GM18507 (cell line): ENCODE measurements at regions not wholly inside any gene's neighbourhood (a gene's known extent, or its start where the extent isn't known, plus 50 kb on each side); places are given as distances from the start of the nearest gene placed in this dataset.
"Not testable (repeated sequence)": the region's sequence is repeated elsewhere in the genome, so short reads cannot be mapped to it uniquely, and the experiment has no call there.

ENCODE experiments used
- DNase-seq: peaks from one replicate; pipeline ENCODE4 v3.0.0; 2011; ENCODE audit warnings: low read depth; ENCODE audit not compliant: insufficient read length; ENCODE audit errors: extremely low spot score
- FAIRE-seq: peaks from 2 replicates; lab custom pipeline; 2011; peaks lifted over from hg19 to GRCh38; lab: Jason Lieb, UNC

DNA sequence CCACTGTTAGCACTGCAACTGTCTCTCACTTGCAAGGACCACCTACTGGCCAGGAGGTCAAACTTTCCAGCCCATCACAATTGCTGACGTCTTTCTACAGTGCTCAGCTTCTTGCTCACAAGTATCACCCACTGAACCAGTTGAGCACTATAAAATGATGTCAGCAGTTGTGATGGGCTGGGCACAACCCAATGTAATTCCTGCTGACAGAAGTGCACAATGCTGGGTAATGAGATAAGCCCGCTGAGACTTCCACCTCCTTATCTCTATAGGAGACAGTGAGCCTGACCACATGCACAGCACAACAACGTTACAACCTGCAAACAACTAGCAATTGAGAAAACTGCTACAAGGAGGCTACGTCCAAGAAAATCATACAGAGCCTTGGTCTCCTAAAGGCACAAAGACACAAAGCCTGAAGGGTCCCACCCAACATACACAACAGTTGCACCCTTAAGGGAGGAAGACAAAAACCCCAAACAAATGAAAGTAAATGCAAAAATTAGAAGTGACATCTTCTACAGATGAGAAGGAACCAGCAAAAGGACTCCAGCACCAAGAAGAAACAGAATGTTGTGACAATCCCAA lies 273.2 kb downstream of the LIG4 start:
- FAIRE-seq, result no peak
- no peak for DNase-seq

DNA sequence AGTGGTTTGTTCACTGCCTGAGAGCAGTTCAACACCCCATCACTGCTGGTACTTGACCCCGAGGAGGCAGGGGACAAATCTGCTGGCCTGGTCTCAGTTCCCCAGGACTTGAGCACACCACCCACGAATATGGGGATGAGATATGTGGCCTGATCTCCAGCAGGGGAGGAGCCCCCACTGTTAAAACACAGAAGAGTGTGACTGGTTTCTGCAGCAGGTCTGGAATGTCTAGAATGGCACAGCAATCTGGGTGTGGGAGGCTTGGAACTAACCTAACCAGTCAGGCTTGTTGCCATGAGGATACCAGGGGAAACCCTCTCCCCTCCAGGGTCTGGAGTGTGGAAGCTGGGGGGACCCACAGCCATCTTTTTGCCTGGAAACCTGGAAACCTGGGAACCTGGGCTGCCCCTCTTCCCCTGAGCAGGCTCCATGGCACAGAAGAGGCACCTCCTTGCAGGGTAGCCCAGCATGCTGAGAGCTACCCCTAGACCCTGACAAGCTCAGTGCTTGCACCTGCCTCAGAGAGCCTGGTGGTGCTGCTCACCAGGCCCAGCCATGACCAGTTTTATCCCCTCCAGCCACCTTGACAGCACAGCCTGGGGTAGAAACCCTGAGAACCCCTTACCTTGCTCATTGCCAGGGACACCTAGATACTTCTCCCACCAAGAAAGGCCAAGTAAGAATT lies 273.8 kb downstream of the LIG4 start:
- DNase-seq (no peak), FAIRE-seq (no peak)

DNA sequence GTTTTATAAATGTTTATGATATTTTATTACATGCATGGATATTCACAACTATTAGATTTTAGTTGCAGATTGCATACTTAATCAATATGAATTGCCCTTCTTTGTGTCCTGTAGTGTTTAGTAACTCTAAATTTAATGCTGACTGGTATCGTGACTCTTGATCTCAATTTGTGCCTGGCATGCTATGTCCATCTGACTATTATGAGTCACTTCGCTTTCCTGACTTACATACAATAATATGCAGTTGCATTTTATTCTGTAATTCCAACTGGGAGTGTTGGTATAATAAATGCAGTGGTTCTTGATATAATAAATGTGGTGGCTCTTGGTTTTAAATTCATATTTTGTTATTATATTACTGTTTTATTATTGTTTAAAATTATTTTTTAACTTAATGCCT lies 277.5 kb downstream of the LIG4 start:
- no peak for FAIRE-seq
- no peak for DNase-seq

DNA sequence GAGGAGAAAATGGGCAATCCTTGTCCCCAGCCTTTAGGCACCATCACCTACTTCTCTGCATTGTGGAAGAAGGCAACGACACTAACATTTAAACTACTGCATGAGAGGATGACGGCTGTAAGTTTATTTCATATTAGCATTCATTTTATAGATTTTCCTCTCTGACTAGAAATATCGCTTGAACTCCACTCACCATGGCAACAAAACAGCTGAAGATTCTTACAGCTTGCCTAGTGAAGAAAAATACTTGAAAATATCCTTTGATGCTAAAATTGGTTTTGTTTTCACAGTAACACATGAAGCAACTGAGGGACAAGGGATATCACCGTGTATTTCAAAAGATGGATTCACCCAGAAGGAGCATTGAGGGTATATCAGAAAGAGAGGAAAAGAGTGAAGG lies 284.3 kb downstream of the LIG4 start:
- DNase-seq (no peak), FAIRE-seq (no peak)

DNA sequence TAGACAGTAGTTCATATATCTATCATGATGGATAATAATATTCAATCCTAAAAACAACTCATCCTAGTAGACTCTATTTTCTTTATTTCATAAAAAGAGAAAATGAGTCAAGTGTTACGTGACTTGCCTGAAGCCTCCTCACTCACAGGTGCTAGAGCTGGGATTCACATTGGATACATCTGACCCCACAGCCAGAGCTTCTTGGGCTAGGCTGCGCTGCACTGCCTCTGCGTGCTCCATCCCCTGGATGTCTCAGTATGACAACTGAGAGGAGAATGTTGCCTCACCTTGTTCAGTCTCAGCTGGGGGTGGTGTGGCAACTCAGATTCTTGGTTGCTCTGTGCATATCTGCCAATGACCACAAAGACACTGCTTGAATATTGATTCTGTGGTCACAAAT lies 286.6 kb downstream of the LIG4 start:
- FAIRE-seq (no peak), DNase-seq (no peak)

DNA sequence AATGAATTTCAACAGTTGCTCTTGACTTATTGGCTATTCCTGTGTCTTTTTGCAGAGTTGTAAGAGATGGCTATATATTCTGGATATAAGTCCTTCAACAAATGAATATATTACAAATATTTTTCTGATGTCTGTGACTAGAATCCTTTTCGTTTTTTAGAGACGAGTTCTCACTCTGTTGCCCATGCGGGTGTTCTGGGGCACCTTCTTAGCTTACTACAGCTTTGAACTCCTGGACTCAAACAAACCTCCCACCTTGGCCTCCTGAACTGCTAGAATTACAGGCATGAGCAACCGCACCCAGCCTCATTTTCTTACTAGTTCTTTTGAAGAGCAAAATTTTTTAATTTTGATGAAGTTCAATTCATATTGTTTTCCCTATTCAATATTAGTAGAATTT lies 287.8 kb downstream of the LIG4 start:
- no peak for FAIRE-seq

DNA sequence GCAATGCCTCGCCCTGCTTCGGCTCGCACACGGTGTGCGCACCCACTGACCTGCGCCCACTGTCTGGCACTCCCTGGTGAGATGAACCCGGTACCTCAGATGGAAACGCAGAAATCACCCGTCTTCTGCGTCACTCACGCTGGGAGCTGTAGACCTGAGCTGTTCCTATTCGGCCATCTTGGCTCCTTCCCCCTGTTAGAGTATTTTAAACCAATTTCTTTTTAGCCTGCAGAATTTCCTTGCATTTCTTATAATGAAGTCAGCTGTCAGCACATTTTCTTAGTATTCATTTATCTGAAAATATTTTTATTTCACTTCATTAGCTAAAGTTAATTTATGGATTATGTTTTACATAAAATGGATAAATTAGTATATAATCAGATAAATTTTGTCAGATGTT lies 288.8 kb downstream of the LIG4 start:
- FAIRE-seq, DNase-seq: not testable (repeated sequence)

More for the DNA sequence above, 287.8 kb downstream of the LIG4 start:
- DNase-seq, result no peak

DNA sequence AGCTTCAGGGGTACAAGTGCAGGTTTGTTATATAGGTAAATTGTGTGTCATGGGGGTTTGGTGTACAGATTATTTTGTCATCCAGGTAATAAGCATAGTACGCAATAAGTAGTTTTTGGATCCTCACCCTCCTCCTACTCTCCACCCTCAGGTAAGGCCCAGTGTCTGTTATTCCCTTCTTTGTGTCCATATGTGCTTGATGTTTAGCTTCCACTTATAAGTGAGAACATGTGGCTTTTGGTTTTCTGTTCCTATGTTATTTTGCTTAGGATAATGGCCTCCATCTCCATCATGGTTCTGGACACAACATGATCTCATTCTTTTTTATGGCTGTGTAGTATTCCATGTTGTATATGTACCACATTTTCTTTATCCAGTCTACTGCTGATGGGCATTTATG lies 298.4 kb downstream of the LIG4 start:
- not testable (repeated sequence) for FAIRE-seq, DNase-seq

DNA sequence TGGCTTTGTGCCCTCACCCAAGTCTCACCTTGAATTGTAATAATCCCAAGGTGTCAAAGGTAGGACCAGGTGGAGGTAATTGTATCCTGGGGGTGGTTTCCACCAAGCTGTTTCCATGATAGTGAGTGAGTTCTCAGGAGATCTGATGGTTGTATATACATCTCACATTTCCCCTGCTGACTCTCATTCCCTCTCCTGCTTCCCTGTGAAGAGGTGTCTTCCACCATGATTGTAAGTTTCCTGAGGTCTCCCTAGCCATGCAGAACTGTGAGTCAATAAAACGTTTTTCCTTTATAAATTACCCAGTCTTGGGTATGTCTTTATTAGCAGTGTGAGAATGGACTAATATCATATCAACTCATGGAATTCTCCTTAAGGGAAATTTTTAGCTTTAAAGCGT lies 302.6 kb downstream of the LIG4 start:
- no peak for DNase-seq
- no peak for FAIRE-seq

DNA sequence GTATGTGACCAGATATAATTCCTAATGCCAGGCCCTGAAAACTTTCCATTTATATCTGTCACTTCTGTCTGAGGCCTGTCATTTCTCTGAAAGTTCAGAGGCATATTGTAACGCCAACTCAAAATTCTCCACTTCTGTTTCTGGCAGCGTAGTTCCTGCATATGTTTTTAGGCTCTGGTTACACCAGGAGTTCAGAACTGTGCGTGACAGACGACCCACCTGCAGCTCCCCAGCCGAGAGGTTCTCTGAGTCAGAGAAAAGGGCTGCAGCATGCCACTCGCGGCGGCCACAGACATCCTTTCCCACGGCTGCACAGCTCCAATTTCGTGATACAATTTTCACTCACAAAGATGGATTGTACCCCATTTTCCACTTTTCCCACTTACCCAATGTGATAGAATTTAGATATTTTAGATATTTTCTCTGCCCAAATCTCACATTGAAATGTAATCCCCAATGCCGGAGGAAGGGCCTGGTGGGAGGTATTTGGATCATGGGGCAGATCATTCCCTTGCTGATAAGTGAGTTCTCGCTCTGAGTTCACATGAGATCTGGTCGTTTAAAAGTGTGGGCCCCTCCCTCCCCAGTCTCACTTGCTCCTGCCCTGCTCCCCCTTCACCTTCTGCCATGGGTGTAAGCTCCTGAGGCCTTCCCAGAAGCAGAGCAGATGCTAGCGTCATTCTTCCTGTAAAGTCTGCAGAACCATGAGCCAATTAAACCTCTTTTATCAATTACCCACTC lies 308.1 kb downstream of the LIG4 start:
- DNase-seq (no peak), FAIRE-seq (no peak)

DNA sequence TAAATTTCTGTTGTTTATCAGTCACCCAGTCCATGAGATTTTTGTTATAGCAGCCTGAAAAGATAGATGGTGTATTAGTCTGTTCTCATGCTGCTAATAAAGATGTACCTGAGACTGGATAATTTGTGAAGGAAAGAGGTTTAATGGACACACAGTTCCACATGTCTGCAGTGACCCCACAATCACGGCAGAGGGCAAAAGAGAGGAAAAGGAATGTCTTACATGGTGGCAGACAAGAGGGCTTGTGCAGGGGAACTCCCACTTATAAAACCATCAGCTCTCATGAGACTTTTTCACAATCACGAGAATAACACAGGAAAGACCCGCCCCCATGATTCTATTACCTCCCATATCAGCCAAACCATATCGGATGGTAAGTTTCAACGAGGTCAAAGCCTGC lies 309.2 kb downstream of the LIG4 start:
- no peak for FAIRE-seq

DNA sequence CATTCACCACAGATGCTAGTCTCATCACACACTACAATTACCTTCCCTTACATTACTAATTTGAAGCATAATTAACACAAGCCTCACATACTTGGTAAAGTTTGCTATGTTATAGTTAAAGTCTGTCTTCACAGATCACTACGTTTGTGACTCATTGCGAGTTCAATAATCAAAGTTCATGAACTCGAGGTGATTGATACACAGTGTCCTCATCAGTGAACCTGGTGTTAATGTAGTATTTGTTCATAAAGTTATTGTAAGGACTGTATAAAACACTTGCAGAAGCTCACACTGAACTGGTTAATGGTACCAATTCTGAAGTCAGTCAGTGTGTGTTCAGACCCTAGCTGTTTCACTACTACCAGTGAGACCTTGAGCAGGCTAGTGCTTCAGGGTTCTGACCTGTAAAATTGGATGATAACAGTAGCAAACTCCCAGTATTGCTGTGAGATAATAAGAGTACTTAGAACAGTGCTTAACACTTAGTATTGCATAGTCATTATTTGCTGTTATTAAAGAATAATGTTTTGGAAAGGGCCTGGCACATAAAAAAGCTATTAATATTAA lies 313.3 kb downstream of the LIG4 start:
- FAIRE-seq (no peak), DNase-seq (no peak)

More for the DNA sequence above, 309.2 kb downstream of the LIG4 start:
- DNase-seq, result no peak

DNA sequence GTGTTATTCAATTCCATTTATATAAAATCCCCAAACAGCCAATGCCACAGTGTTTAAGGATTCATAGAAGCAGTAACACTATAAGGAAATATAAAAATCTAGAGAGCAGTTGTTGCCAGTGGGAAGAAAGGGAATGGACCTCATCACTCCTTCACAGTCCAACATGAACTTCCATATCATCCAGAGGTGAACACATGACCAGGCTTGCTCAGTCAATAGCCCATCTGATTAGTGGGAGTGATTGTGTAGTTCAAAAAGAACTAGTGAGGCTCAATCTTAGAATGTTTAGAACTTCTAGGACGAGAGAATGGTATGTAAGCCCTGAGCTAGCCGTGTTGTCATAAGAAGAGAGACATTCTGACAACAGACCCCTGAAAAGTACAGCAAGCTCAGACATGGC lies 314.1 kb downstream of the LIG4 start:
- FAIRE-seq, result no peak
- DNase-seq, result no peak

DNA sequence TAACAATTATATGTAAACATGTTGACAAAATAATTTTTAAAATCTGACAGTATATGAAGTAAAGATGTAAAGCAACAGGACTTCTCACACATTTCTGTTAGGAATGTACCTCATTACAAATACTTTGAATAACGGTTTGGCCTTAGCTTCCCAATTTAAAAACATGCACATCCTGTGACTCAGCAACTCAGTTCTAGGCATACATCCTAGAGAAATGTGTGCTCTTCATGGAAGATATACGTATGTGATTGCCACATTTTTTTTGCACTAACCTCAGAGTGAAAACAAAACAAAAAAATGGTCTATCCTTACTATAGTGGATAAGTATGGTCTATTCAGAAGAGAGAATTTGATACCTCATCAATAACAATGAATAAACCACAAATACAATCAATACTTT lies 314.6 kb downstream of the LIG4 start:
- FAIRE-seq (no peak), DNase-seq (no peak)

DNA sequence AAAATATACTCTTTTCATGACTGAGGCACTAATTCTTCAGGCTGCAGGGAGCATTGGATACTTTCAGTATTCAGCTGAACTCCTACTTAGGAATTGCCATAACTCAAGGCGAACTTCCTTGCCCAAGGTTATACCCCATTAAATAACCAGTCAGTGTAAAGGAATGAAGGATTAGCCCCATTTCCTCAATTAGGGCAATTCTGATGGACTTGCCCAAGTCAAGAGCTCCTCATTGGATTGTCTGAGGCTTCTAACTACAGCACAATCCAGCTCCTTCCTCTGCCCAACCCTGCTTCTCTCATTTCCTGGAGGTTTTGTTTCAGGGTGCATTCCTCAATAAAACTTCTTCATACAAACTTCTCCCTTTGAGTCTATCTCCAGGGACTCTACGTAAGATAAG lies 329.2 kb downstream of the LIG4 start:
- DNase-seq (no peak), FAIRE-seq (no peak)

DNA sequence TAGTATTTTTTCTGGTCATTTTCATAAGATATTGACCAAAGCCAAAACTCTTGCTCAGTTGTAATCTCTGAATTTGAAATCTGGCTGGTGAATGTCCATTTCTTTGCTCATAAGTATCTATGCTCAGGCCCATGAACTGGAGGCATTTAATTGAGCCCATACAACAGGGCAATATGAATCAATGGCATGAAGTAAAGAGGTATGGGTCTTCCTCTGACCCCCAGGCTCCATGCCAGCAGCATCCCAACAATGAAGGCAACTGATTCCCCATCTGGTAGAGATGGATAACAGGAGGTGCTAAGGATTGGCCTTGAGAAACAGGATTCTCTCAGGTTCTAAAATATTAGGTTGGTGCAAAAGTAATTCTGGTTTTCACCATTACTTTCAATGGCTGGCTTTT lies 330.8 kb downstream of the LIG4 start:
- FAIRE-seq, result no peak
- DNase-seq, result no peak

DNA sequence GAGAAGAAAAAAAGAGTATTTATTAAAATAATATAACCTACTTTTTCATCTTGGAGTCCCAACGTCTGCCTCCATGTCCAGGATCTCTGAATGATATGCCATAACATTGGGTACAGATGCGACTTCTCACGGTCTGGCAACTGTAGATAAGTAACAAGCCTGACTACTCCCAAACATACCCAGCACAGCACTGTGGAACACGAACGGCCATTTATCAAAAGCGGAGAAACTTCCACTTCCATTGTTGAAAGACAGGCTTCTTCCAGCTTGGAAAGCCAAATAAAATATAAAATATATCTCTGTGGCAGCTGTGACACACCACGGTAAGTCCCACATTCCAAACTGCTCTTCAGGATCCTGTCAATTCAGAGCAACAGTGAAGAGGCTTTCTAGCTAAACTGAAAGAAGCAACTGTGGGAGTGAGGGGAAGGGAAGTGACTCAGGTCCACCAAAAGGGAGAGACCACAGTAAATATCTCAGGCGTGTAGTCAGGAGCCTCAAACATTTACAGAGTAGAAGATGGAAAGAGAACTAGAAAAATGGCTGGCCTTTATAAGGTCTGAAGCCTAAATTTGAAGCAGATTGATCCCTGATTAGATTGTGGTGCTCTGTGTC lies 331.7 kb downstream of the LIG4 start:
- DNase-seq (no peak), FAIRE-seq (no peak)

DNA sequence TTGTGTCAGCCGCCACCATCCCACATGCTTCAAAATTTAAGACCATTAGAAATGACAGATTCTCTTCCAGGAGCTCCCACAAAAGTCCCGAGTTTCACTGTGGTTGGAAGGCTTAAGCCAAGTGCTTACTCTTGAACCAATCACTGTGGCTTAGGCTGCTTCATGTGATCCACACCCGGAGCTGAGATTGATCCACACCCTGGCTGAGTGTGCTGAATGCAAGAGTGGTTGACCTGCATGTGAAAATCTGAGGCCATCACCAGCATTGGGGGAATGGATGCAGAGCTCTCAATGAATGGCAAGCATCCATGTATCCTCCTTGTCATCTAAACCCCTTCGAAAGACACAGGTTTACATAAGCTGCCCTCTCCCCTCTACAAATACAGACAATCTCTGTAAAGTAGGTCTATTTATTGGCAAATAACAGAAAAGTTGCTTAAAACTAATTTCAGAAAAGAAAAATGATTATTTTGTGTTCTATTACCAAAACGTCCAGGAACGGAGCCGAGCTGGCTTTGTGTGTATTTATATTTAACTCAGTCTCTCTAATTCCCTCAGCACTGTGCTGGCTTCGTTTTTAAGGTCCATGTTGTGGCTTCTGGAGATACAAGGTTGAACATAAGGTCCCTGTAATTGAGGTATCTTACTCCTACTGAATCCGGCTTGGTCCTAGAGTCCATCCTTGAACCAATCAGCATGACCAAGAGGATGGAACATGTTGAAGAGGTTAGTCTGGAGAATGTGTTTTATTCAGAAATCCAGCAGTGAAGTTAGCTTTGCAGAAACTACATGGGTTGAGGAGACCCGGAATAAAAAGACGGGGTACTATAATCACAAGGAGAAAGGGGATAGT lies 332.4 kb downstream of the LIG4 start:
- no peak for FAIRE-seq
- DNase-seq, result no peak

DNA sequence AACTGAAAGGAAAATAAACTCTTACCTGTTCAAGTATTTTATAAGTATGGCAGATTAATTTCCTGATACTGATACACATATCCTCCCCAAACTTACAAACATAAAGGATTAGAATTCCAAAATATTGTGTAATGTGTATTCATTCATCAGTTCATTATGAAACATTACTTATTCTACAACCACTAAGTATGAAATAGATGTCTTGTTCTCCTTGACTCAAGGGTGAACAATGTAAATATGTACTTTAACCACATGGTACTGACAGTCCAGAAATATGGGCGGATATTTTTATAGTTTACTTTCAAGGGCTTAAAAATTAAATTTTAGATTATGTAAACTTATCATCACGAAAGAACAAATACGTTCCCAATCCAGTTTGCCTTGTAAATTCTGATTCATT lies 334.0 kb downstream of the LIG4 start:
- FAIRE-seq, result no peak
- no peak for DNase-seq
